ENCODE measurements at regions not wholly inside any gene's neighbourhood (a gene's known extent, or its start where the extent isn't known, plus 50 kb on each side); places are given as distances from the start of the nearest gene placed in this dataset.

DNA sequence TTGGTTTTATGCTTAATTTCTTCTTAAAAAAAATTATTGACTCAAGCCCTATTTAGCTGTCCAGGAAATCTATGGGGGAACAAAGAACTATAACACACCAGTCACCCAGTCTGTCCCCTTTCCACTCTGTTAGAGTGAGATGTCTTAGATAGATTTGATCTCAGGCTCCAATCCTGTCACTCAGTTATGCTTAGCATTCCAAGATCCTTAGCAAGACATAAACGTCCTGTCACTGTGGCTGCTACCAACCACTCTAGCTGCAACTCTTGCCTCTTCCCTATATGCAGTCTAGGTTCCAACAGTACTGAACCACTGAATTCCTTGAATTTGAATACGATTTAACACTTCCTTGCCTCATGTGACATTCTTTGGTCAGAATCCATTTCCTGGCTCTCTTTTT, 241.9 kb upstream of the NWD2 start:
- TF ChIP-seq, protein P1, sequence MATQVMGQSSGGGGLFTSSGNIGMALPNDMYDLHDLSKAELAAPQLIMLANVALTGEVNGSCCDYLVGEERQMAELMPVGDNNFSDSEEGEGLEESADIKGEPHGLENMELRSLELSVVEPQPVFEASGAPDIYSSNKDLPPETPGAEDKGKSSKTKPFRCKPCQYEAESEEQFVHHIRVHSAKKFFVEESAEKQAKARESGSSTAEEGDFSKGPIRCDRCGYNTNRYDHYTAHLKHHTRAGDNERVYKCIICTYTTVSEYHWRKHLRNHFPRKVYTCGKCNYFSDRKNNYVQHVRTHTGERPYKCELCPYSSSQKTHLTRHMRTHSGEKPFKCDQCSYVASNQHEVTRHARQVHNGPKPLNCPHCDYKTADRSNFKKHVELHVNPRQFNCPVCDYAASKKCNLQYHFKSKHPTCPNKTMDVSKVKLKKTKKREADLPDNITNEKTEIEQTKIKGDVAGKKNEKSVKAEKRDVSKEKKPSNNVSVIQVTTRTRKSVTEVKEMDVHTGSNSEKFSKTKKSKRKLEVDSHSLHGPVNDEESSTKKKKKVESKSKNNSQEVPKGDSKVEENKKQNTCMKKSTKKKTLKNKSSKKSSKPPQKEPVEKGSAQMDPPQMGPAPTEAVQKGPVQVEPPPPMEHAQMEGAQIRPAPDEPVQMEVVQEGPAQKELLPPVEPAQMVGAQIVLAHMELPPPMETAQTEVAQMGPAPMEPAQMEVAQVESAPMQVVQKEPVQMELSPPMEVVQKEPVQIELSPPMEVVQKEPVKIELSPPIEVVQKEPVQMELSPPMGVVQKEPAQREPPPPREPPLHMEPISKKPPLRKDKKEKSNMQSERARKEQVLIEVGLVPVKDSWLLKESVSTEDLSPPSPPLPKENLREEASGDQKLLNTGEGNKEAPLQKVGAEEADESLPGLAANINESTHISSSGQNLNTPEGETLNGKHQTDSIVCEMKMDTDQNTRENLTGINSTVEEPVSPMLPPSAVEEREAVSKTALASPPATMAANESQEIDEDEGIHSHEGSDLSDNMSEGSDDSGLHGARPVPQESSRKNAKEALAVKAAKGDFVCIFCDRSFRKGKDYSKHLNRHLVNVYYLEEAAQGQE (IDR thresholded peaks at IDR 0.05): no peak
- TF ChIP-seq, protein P2, sequence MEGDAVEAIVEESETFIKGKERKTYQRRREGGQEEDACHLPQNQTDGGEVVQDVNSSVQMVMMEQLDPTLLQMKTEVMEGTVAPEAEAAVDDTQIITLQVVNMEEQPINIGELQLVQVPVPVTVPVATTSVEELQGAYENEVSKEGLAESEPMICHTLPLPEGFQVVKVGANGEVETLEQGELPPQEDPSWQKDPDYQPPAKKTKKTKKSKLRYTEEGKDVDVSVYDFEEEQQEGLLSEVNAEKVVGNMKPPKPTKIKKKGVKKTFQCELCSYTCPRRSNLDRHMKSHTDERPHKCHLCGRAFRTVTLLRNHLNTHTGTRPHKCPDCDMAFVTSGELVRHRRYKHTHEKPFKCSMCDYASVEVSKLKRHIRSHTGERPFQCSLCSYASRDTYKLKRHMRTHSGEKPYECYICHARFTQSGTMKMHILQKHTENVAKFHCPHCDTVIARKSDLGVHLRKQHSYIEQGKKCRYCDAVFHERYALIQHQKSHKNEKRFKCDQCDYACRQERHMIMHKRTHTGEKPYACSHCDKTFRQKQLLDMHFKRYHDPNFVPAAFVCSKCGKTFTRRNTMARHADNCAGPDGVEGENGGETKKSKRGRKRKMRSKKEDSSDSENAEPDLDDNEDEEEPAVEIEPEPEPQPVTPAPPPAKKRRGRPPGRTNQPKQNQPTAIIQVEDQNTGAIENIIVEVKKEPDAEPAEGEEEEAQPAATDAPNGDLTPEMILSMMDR (IDR thresholded peaks at IDR 0.05): no peak
- TF ChIP-seq SREBF2 (IDR thresholded peaks at IDR 0.05) (no peak), BHLHE40 (IDR thresholded peaks at IDR 0.05; ENCODE audit: low read depth, low read length) (no peak), FOSL2 (IDR thresholded peaks at IDR 0.05) (no peak), FOSL2 (CRISPR knock-in tag; IDR thresholded peaks at IDR 0.05) (no peak), SMC3 (IDR thresholded peaks at IDR 0.05) (no peak), ESRRA (IDR thresholded peaks at IDR 0.05; ENCODE audit: borderline replicate concordance, low read length) (no peak), JUNB (IDR thresholded peaks at IDR 0.05) (no peak)
- TF ChIP-seq, protein P3, sequence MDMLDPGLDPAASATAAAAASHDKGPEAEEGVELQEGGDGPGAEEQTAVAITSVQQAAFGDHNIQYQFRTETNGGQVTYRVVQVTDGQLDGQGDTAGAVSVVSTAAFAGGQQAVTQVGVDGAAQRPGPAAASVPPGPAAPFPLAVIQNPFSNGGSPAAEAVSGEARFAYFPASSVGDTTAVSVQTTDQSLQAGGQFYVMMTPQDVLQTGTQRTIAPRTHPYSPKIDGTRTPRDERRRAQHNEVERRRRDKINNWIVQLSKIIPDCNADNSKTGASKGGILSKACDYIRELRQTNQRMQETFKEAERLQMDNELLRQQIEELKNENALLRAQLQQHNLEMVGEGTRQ (IDR thresholded peaks at IDR 0.05): no peak
- TF ChIP-seq, protein P4, sequence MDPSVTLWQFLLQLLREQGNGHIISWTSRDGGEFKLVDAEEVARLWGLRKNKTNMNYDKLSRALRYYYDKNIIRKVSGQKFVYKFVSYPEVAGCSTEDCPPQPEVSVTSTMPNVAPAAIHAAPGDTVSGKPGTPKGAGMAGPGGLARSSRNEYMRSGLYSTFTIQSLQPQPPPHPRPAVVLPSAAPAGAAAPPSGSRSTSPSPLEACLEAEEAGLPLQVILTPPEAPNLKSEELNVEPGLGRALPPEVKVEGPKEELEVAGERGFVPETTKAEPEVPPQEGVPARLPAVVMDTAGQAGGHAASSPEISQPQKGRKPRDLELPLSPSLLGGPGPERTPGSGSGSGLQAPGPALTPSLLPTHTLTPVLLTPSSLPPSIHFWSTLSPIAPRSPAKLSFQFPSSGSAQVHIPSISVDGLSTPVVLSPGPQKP (IDR thresholded peaks at IDR 0.05; ENCODE audit: low read depth, low read length): no peak
- TF ChIP-seq, protein P5, sequence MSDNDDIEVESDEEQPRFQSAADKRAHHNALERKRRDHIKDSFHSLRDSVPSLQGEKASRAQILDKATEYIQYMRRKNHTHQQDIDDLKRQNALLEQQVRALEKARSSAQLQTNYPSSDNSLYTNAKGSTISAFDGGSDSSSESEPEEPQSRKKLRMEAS (IDR thresholded peaks at IDR 0.05): no peak
